Natural killer cell treated with Interleukin-12 subunit alpha and Interleukin-12 subunit beta and Interleukin-15 and Interleukin-18, amount 100 ng/mL, for 72 hours (primary cell): ENCODE measurements at regions not wholly inside any gene's neighbourhood (a gene's known extent, or its start where the extent isn't known, plus 50 kb on each side); places are given as distances from the start of the nearest gene placed in this dataset.

Source experiments
- ATAC-seq, 2 donors: fragments of 150-1000 bp; cut with Tn5 transposase in 1 of 2; sonication (Bioruptor Pico), chemical (Tn5 transposase) in 1 of 2; 2 replicates each; pipeline ENCODE4 v1.10.0; 2021
- DNase-seq: peaks from one replicate; pipeline ENCODE4 v3.0.0; 2022; ENCODE audit warnings: low spot score
- H3K27ac Mint-ChIP-seq, 2 donors: 1 replicate in 1 of 2; 2 replicates in 1 of 2; pipeline ENCODE4 v1.8.0; 2022; ENCODE audit warnings: mixed read lengths in 2 of 2, mild to moderate bottlenecking in 1 of 2, moderate library complexity in 1 of 2
- H3K27me3 Mint-ChIP-seq, 2 donors: 1 replicate in 1 of 2; 2 replicates in 1 of 2; pipeline ENCODE4 v1.8.0; 2022; ENCODE audit warnings: mixed read lengths in 2 of 2
- H3K36me3 Mint-ChIP-seq: one replicate; pipeline ENCODE4 v1.8.0; 2022; ENCODE audit warnings: mixed read lengths
- H3K4me1 Mint-ChIP-seq, 2 donors: 1 replicate in 1 of 2; 2 replicates in 1 of 2; pipeline ENCODE4 v1.8.0; 2022; ENCODE audit warnings: low read depth in 2 of 2, mixed read lengths in 2 of 2, mild to moderate bottlenecking in 1 of 2
- H3K4me3 Mint-ChIP-seq: one replicate; pipeline ENCODE4 v1.8.0; 2022; ENCODE audit warnings: mixed read lengths
- H3K9me3 Mint-ChIP-seq: 2 replicates; pipeline ENCODE4 v1.8.0; 2022; ENCODE audit warnings: mixed read lengths

DNA sequence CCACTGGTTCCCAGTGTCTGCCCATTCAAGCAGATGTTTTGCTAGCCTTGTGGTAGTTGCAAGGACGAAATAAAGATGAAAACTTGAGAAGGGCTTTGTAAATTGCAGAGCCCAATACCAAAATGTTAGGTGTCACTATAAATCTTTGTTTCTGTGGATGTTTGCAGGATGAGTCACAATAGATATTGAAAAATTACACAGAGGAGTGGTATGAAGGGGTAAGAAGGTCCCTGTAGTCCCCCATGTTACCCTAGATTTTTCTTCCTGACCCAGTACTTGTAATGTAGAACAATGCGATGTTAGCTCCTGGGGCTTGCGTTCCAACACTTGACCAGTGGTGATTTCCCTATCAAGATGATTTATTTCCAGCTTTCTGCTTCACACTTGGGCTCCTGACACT, 102.6 kb upstream of the LYZL1 start:
- no peak for ATAC-seq

DNA sequence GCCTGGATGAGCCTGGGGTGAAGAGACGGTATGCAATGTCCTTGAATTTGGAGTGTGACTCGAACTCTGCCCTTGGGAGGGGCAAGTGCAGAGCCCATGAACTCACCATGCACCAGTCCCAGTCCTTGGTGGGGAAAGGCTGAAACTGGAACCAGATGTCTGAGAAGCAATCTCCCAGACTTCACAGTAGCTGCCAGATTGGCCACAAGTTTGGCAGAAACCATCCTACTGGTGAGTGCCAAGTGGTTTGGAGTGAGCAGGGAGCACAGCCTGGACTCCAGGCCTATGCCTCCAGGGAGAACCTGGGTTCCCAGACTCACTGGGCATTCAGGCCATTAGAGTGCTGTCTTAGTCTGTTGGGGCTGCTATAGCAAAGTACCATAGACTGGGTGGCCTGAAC, 99.6 kb upstream of the LYZL1 start:
- Mint-ChIP-seq H3K27ac (no peak overlapping the region), H3K4me1 (no peaks in the 10 kb centered on the region), H3K36me3 (no peaks in the 10 kb centered on the region), H3K9me3 (no peaks in the 10 kb centered on the region), H3K27me3 (peaks cover 8 to 40% of the 10 kb centered on the region in 2 donors), H3K4me3 (no peak overlapping the region)
- DNase-seq (no peak), ATAC-seq (peak in 1 of 2 donors; percentile 34)

More for the DNA sequence above, 102.6 kb upstream of the LYZL1 start:
- Mint-ChIP-seq H3K4me1 (no peaks in the 10 kb centered on the region), H3K36me3 (no peaks in the 10 kb centered on the region), H3K27ac (no peak overlapping the region), H3K4me3 (no peak overlapping the region), H3K9me3 (no peaks in the 10 kb centered on the region), H3K27me3 (peaks cover 14 to 45% of the 10 kb centered on the region in 2 donors)
- no peak for DNase-seq

DNA sequence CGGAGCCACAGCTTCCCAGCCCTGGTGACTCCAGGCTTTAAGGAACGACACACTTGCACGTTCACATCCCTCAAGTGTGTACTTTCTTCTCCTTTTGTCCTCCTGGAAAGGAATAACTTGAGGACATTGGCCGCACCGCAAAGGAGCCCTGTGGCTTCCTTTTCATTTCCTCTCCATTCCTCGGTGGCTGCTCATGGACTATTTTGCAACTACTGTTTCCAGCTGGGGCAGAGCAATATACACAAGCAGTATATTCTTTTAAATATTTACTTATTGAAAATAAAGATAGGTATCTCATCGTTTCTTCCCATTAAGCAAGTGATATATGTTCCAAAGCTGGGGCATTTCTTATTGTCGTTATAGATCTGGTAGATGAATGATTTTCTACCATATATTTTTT, 97.2 kb upstream of the LYZL1 start:
- Mint-ChIP-seq H3K9me3 (no peaks in the 10 kb centered on the region), H3K36me3 (no peaks in the 10 kb centered on the region), H3K4me3 (no peak overlapping the region), H3K4me1 (no peaks in the 10 kb centered on the region), H3K27ac (no peak overlapping the region), H3K27me3 (peaks cover 6 to 25% of the 10 kb centered on the region in 2 donors)
- ATAC-seq (no peak), DNase-seq (no peak)

DNA sequence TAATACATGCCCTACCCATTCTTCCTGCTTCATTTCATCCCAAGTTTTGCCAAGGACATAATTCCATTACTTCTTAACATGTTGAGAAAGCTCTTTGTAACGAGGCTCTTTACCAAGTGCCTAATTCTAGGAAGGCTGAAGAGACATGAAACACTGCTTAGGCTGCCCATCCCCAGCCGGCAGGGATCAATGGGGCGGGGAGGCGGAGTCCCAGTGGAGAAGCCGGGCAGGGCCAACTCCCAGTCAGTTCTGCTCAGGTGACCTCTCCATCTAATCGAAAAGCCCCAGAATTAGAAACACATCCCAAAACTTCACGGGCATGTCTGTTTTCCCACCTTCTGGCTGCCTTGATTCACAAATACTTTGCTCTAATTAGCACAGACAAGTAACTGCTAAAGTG, 89.5 kb upstream of the LYZL1 start:
- Mint-ChIP-seq H3K27me3 (peaks cover 6 to 9% of the 10 kb centered on the region in 2 donors), H3K27ac (no peak overlapping the region), H3K4me3 (no peak overlapping the region)

DNA sequence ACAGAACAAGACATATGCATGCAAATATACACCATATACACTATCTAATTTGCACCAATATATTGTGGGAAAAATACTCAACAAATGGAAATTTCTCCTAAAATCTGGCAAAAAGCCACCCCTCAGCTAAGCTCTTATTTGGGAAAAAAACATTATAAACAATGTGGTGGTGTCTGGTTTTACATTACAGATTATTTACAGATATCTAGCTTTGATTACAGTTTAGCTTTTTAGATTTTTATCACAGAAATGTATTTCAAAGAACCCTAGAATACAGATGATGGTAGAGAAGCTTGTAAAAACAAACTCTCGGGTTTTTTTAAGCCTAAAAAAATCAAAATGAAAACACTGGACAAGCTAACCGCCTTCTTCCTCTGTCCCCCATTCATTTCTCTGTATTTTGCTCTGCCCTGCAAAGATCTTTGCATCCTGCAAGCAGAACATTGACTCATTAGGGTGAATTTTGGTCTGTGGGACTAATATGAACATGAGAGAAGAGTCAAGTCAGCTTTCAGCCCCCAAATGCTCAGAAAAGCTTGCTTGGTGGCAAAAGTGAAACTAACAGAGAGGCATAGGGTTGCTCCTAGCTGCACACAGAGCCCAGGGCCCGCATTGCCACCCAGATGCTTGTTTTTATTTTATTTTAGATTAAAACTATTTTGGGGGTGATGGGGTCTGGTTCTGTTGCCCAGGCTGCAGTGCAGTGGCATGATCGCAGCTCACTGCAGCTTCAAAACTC, 88.8 kb upstream of the LYZL1 start:
- no peak for DNase-seq
- no peaks in the 10 kb centered on the region for H3K36me3 Mint-ChIP-seq
- no peaks in the 10 kb centered on the region for H3K9me3 Mint-ChIP-seq
- no peak overlapping the region for H3K4me3 Mint-ChIP-seq
- peaks cover 6 to 9% of the 10 kb centered on the region in 2 donors for H3K27me3 Mint-ChIP-seq
- H3K4me1 Mint-ChIP-seq: no peaks in the 10 kb centered on the region
- ATAC-seq: no peak
- no peak overlapping the region for H3K27ac Mint-ChIP-seq

More for the DNA sequence above, 89.5 kb upstream of the LYZL1 start:
- H3K36me3 Mint-ChIP-seq: no peaks in the 10 kb centered on the region
- no peaks in the 10 kb centered on the region for H3K9me3 Mint-ChIP-seq
- H3K4me1 Mint-ChIP-seq: no peaks in the 10 kb centered on the region
- DNase-seq: no peak
- ATAC-seq: no peak

DNA sequence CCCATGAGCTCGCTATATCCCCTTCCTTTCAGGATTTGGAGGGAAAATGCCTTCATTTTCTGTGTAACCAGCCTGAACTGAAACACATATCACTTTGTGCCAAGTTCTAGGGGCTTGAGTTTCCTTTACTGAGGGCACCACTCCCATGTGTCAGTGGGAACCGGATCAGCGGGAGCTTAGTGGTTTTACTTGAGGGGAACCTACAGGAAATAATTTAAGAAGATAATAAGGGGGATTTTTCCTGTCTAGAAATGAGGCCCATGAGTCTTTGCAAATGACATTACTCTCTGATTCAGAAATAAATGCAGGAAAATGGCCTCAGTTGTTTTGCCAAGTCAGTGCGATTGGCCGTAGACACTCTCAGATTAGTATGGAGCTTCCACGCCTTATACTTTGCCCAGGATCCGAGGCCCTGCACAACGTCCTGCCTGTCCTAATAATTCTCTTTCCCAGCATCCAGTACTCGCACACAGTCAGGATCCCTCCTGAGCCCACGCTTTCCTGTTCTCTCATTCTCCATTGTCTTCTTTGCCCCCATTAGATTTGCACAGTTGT, 86.4 kb upstream of the LYZL1 start:
- DNase-seq (no peak), ATAC-seq (no peak)
- no peak overlapping the region for H3K4me3 Mint-ChIP-seq
- H3K4me1 Mint-ChIP-seq: no peaks in the 10 kb centered on the region
- no peak overlapping the region for H3K27ac Mint-ChIP-seq
- no peaks in the 10 kb centered on the region for H3K36me3 Mint-ChIP-seq
- H3K9me3 Mint-ChIP-seq: no peaks in the 10 kb centered on the region
- peaks cover 11 to 20% of the 10 kb centered on the region in 2 donors for H3K27me3 Mint-ChIP-seq

DNA sequence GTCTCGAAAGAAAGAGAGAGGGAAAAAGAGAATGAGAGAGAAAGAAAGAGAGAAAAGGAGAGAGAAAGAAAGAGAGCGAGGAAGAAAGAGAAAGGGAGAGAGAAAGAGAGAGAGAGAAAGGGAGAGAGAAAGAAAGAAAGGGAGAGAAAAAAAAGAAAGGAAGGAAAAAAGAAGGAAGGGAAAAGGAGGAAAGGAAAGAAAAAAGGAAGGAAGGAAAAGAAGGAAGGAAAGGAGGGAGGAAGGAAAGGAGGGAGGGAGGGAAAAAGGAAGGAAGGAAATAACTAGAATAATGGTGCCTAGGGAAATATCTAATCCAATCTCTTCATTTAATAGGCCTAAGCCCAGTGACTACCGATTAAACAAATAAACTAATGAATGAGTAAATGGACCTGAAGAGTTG, 85.4 kb upstream of the LYZL1 start:
- Mint-ChIP-seq H3K27me3 (peaks cover 14 to 26% of the 10 kb centered on the region in 2 donors), H3K4me3 (no peak overlapping the region), H3K36me3 (no peaks in the 10 kb centered on the region), H3K4me1 (no peaks in the 10 kb centered on the region), H3K9me3 (no peaks in the 10 kb centered on the region), H3K27ac (no peak overlapping the region)
- DNase-seq (no peak), ATAC-seq (no peak)

DNA sequence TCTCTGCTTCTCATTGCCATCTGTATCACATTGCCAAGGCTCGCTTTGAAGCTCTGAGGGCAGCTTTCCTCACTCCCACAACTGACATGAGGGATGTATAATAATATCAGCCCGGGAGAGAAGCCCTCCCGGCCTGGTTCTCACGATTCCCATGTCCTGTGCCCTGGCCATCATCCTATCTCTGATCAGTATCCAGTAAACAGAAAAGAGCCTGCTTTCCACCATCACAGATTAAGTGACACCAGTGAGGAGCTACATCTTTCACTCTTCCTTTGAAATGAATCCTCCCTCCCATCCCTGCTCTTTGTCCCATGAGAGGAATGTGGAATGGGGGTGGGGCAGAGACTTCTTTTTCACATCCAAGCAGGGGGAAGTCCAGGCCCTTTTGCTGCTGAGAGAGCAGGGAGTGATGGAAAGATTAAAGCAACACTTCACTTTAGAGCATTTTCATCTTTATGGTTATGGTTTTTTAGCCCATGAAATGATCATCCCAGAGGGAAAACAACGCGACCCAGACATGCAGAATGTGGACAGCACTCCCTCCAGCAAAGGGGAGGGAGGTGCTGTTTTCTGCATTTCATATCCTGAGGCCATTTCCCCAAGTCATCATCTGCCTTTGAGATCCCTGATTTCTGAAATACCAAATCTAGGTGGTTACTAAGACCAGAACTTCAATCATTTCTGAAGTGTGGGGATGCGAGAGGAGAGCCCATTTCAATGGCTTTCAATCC, 84.6 kb upstream of the LYZL1 start:
- Mint-ChIP-seq H3K27ac (no peak overlapping the region), H3K36me3 (no peaks in the 10 kb centered on the region), H3K27me3 (peaks cover 14 to 26% of the 10 kb centered on the region in 2 donors), H3K4me1 (no peaks in the 10 kb centered on the region), H3K9me3 (no peaks in the 10 kb centered on the region), H3K4me3 (no peak overlapping the region)
- DNase-seq (no peak), ATAC-seq (no peak)

DNA sequence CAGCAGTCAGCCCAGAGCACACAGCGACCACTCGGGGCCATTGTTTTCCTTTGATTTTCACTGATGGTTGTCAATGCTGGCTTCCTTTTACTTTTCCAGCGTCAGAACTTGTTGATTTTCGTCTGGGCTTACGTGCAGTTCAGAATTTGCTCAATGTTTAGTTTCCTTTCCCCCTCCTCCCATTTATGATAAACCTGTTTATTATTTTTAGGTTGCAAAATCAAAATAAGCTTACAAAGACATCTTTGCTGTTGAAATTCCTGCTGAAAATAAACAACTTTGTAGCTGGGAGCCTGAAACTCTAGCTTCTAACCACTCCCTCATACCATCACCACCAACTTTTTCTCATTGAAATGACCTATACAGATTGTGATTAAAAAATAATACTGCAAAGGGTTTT, 83.1 kb upstream of the LYZL1 start:
- H3K9me3 Mint-ChIP-seq: peaks cover 2% of the 10 kb centered on the region
- H3K36me3 Mint-ChIP-seq: no peaks in the 10 kb centered on the region
- DNase-seq: no peak
- no peak overlapping the region for H3K27ac Mint-ChIP-seq
- no peaks in the 10 kb centered on the region for H3K4me1 Mint-ChIP-seq
- H3K4me3 Mint-ChIP-seq: no peak overlapping the region
- H3K27me3 Mint-ChIP-seq: peaks cover 11 to 26% of the 10 kb centered on the region in 2 donors
- no peak for ATAC-seq

DNA sequence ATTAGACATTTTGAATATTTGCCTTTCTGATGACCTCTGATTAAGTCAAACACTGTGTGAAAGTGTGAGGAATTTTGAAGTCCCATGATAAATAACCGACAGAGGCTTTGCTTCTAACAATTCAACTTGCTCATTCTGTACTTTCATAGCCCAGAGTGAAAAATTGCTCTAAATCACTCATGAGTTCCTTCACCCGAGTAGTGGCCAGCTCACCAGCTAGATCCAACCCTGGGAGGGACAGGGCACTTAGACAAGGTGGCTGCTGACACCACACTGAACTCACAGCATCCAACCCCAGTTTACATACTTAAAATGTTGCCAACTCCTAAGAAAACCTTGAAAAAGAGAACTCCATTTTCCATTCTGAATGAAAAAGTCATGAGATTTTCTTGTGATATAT, 80.0 kb upstream of the LYZL1 start:
- H3K27me3 Mint-ChIP-seq: peaks cover 8 to 17% of the 10 kb centered on the region in 2 donors
- H3K27ac Mint-ChIP-seq: no peak overlapping the region
- ATAC-seq (no peak), DNase-seq (no peak)
- no peaks in the 10 kb centered on the region for H3K4me1 Mint-ChIP-seq
- H3K36me3 Mint-ChIP-seq: no peaks in the 10 kb centered on the region
- H3K9me3 Mint-ChIP-seq: peaks cover 2% of the 10 kb centered on the region
- no peak overlapping the region for H3K4me3 Mint-ChIP-seq

DNA sequence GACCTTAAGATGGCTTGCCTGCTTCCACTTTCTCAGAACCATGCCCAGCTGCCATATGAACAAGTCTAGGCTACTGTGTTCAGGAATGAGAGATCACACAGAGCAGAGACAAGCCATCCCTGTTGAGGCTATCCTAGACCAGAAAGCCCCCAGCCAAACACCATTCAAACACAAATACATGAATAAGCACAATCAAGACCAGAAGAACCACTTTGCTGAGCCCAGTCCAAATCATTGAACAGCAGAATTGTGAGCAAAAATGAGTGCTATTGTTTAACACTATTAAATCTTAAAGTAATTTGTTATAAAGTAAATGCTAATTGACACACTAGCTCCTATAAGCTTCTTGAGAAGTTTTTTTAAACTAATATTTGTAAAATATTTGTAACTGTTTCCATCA, 79.0 kb upstream of the LYZL1 start:
- Mint-ChIP-seq H3K9me3 (peaks cover 2% of the 10 kb centered on the region), H3K4me1 (no peaks in the 10 kb centered on the region), H3K27ac (no peak overlapping the region), H3K4me3 (no peak overlapping the region), H3K36me3 (no peaks in the 10 kb centered on the region), H3K27me3 (peaks cover 8 to 17% of the 10 kb centered on the region in 2 donors)
- ATAC-seq (no peak), DNase-seq (no peak)

DNA sequence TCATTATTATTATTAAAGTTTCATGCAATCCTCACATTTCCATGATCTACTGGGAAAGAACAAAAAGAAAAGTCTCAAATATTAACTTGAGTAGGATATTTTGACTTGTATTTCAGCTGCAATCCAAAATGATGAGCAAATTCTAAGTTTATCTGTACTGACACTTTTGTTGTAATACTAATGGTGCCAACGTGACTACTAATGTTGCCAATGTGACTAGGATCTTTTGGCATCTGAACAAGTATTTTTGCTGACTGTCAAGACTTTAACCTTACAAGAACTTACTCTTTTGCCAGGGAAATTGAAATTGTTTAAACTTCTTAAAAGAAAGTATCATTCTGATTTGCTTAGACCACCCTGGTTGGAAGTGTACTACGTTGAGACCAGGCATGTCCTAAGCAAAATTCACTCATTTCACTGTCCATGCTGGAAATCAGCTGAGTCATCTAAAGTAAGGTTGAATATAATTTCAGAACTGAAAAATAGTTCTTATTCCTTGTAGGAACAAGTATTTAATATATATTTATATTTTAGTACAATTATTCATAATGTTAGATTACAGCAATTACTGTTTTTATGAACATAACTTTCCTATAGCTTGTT, 78.5 kb upstream of the LYZL1 start:
- H3K4me1 Mint-ChIP-seq: no peaks in the 10 kb centered on the region
- DNase-seq (no peak), ATAC-seq (no peak)
- no peak overlapping the region for H3K4me3 Mint-ChIP-seq
- H3K9me3 Mint-ChIP-seq: peaks cover 2% of the 10 kb centered on the region
- H3K27ac Mint-ChIP-seq: no peak overlapping the region
- no peaks in the 10 kb centered on the region for H3K36me3 Mint-ChIP-seq
- peaks cover 11 to 17% of the 10 kb centered on the region in 2 donors for H3K27me3 Mint-ChIP-seq

DNA sequence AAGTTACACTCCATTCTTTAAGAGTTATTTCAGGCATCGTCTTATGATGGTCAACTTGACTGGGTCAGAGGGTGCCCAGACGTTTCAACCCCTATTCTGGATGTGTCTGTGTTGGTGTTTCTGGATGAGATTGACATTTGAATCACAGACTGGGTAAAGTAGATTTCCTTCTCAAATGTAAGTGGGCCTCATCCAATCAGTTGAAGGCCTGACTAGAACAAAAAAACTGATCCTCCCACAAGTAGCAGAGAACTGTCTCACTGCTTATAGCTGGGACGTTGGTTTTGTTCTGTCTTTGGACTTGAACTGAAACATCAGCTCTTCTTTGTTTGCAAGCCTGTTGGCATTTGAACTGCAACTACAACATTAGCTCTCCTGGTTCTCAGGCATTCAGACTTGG, 76.3 kb upstream of the LYZL1 start:
- Mint-ChIP-seq H3K4me3 (no peak overlapping the region), H3K4me1 (no peaks in the 10 kb centered on the region), H3K27me3 (peaks cover 5 to 6% of the 10 kb centered on the region in 2 donors), H3K9me3 (peaks cover 2% of the 10 kb centered on the region), H3K36me3 (no peaks in the 10 kb centered on the region), H3K27ac (no peak overlapping the region)
- DNase-seq (no peak), ATAC-seq (no peak)

DNA sequence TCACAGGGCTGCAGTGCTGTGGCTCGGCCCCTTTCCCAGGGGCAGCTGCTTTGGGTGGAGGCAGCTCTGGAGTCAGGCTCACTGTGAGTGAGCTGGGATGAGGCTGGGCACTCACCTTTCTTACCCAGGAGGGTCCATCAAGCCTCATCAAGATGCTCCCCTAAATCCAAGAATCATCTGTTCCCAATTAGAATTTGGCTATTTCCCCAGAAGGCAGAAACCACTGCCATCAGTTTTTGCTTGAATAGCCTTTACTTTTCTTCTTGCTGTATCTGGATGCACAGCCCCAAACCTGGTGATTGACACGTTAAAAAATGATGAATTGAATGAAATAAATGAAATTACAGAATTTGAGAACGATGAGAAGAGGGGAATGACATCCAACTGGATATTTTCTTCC, 74.3 kb upstream of the LYZL1 start:
- no peaks in the 10 kb centered on the region for H3K36me3 Mint-ChIP-seq
- no peak for DNase-seq
- ATAC-seq: no peak
- H3K4me1 Mint-ChIP-seq: no peaks in the 10 kb centered on the region
- peaks cover 2% of the 10 kb centered on the region for H3K9me3 Mint-ChIP-seq
- no peak overlapping the region for H3K27ac Mint-ChIP-seq
- H3K27me3 Mint-ChIP-seq: peaks cover 3 to 9% of the 10 kb centered on the region in 2 donors
- no peak overlapping the region for H3K4me3 Mint-ChIP-seq
